GM18505 (cell line): ENCODE measurements at regions not wholly inside any gene's neighbourhood (a gene's known extent, or its start where the extent isn't known, plus 50 kb on each side); places are given as distances from the start of the nearest gene placed in this dataset.
"Not testable (repeated sequence)": the region's sequence is repeated elsewhere in the genome, so short reads cannot be mapped to it uniquely, and the experiment has no call there.

Experiments used
- ATAC-seq: cut with Tn5 transposase; IDR thresholded peaks from one replicate; pipeline ENCODE4 v1.9.1; 2021; ENCODE audit not compliant: unreplicated experiment
- POLR2A ChIP-seq: IDR thresholded peaks from 4 replicates; pipeline ENCODE4 v1.6.1; 2011; ENCODE audit warnings: borderline replicate concordance; ENCODE audit not compliant: insufficient read depth, insufficient read length; ENCODE audit errors: extremely low read depth

DNA sequence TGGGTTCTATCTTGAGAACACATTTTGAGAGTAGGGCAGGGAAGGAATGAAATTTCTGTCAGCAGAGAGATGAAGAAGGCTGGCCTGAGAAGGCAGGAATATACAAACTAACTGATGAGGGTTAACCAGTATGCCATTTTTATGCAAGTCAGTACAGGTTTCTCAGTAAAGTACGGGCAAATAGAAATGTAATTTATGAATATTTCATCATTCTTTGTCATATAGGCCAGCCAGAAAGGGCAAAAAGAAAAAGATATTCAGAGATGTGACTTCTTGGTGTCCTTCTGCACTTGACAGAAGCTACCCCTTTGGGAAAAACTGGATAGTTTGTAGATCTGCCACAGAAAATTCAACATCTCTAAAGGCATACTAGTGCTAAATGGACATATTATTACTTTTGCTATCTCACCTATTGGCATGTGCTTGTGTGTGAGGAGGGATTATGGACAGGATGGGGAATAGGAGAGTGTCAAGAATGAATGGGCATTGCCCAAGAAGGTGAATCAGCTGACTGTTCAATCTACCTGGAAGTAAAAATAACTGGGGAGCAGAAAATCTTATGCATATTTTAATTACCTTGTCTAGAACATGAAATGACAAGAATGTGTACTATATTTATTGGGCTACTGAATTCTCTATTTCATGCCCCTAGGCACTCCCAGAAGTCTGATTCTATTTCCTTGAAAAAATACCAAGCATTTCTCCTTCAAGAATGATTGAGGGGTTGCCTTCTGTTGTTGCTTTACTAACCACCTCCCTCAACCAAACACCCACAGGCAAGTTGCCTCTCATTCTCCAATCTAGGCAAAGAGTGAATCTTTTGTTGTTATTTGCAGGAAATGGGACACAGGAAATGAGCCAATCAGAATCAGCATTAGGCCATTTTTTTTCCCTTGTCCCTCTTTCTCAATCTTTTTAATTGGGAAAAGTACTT lies 175.1 kb upstream of the SLC38A2 start:
- ATAC-seq = no peak
- no peak for TF ChIP-seq POLR2A

DNA sequence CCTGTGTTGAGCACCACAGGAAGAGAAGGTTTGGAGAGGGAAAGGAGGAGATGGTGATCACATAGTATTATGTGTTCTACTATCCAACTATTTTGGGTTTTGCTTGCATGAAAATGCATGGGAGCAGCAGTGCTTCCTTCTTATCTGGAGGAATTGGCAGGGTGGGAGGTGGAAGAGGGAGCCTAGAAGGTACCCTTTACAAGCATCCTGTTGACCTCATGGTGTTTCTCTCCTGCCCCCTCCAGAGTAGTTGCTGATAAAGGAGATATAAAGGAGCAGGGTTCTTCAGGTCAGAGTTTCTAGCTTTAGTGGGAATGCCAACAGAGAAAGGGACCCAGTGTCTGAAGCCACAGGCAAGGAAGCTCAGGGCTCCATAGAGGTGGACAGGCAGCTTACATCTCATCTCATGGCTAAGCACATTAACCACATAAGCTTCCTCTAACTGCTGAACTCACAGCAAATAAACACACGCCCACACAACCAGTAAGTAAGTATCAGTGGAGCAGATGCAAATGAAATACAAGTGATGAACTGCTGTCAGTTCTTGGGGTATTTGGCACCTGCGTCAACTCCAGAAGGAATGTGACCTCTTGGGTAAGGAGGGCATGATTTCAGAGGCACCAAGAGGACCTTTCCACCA lies 174.2 kb upstream of the SLC38A2 start:
- no peak for TF ChIP-seq POLR2A
- ATAC-seq = no peak

DNA sequence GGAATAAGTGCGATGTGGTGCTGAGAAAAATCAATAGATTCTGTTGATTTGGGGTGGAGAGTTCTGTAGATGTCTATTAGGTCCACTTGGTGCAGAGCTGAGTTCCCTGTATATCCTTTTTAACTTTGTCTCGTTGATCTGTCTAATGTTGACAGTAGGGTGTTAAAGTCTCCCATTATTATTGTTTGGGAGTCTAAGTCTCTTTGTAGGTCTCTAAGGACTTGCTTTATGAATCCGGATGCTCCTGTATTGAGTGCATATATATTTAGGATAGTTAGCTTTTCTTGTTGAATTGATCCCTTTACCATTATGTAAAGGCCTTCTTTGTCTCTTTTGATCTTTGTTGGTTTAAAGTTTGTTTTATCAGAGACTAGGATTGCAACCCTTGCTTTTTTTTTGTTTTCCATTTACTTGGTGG lies 170.8 kb upstream of the SLC38A2 start:
- not testable (repeated sequence) for ATAC-seq

DNA sequence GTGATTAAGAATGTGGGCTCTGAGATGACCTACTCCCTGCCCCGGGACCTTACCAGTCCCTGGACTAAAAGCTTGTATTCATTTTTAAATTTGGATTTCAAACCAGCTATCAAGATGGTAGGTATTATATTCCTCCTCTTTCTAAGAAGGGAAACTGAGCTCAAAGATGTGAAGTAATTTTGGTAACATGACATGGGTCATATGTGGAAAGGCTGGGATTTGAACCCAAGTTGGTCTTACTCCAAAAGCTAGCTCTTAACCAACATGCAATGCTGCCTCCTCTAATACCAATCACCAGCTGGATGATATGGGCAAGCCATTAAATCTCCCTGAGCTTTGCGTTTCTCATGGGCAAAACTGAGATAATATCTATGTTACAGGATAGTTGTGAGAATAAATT lies 166.4 kb upstream of the SLC38A2 start:
- ATAC-seq = no peak
- TF ChIP-seq POLR2A = no peak

DNA sequence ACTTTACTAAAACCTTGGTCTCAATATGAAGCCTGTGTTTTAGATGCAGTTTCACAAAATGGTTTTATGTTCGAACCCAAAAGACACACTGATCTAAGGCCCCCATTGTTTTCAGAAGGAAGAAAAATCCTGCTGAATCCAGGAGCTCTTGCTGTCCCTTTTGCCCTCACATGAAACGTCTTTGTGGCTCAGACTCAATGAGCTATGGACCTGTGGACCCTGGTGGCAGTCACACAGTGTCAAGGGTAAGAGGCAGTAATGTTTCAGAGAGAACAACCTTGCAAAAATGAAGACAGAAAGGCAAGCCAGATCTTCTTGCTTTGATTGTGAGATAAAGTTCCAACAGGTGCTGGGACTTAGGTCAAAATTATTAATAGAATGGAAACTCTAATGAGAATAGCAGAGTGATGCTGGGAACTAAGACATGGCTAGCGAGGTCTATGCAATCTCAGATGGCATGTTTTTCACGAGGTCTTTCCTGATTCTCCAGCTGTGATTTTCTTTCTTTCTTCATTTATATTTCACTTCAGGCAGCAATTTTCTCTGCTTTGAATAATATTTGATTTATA lies 164.9 kb upstream of the SLC38A2 start:
- ATAC-seq = no peak
- TF ChIP-seq POLR2A = no peak

DNA sequence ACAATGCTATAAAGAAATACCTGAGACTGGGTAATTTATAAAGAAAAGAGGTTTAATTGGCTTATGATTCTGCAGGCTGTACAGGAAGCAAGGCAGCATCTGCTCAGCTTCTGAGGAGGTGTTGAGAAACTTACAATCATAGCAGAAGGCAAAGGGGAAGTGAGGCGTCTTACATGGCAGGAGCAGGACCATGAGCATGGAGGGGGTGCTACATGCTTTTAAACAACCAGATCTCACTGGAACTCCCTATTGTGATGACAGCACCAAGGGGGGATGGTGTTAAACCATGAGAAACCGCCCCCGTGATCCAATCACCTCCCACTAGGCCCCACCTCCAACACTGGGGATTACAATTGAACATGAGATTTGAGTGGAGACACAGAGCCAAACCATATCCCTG lies 163.7 kb upstream of the SLC38A2 start:
- peak; percentile 86 for ATAC-seq

DNA sequence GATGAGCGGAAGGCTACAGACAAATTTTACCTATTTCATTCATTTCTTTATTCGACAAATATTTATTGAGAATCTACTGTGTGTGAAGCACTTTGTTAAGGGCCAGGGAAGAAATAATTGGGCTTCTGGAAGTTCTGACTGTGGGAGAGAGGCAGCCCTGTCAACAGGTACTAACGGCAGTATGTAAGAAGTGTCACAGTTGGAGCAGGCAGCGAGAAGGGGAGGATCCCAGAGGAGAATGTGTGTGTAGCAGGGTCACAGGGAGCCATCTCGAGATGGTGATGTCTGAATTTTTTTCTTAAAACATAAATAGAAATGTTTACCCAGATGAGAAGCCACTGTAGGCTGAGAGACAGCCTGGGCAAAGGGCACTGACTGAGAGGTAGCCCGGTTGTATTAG lies 163.3 kb upstream of the SLC38A2 start:
- TF ChIP-seq POLR2A = no peak
- no peak for ATAC-seq

DNA sequence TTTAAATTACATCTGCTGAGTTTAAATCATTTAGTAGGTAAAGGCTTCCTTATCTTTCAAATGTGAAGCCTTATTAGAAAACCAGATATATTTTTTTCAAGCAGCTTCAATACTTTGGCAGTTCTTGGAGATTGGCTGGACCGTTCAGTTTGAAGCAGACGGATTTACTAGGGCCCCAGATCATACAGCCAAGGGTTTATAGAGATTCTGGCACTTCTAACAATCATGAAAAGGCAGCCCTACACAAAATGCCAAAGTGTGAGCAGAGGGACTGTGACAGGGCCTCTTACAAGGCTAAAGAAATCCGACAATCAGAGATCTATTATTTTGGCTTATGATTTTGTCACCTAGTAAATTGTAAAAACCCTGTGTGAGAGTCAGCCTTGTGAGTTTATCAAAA lies 162.8 kb upstream of the SLC38A2 start:
- TF ChIP-seq POLR2A = no peak
- no peak for ATAC-seq

DNA sequence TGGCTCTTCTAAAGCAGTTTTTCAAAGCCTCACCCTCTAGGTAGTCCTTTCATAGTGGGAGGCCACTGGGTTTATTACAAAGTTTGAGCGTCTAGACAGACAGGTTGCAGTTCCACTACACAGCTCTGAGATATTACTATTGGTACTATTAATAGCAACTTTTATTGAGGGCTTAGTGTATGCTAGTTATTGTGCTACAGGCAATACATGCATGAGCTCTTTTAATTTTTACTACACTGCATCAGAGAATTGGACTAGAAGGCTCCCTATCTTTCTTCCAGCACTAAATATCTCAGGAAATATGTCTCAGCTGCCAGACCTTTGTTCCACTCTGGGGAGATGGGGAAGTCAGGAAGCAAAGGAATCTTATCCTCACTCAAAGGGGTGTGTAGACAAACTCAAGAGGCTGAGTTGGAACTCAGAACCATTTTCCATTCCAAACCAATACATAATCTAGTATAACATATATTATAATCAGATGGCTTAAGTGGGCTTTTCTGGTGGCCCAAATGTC lies 161.8 kb upstream of the SLC38A2 start:
- no peak for TF ChIP-seq POLR2A
- ATAC-seq = no peak

DNA sequence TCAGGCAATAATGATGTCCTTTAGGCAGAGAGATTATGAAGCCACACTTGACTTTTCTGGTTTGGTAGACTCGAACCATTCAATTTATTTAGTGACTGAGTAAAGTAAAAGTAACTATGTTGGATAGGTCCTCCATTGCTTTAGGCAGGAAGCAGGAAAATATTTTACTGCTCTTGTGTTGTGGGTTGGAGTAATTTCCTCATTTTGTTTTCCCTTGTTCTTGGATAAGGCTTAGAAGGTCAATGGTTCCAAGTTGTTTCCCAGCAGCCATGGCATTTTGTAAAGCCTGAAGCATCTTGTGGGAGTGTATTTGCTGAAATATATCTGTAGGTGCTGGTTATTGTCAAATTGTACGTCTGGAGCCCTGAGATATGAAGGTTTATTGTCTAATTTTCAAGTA lies 161.2 kb upstream of the SLC38A2 start:
- ATAC-seq = no peak
- no peak for TF ChIP-seq POLR2A

DNA sequence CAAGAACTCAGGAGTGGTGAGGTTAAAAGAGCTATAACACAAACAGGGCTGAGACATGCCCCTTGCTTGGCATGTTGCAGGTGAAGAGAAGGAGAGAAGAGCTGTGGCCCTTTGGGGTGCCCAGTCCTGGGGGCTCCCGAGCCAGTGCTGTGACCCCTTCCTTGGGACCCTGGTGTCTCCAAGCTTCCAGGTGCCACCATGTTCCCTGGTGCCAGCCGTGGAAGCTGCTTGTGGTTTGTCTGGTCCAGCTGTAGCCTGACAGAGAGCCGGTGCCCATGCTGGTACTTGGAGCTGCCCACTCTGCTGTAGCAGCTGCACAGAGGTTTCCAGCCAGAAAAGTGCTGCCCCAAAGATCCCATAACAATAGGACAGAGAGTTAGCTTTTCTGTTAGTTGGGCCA lies 159.2 kb upstream of the SLC38A2 start:
- no peak for ATAC-seq
- no peak for TF ChIP-seq POLR2A

DNA sequence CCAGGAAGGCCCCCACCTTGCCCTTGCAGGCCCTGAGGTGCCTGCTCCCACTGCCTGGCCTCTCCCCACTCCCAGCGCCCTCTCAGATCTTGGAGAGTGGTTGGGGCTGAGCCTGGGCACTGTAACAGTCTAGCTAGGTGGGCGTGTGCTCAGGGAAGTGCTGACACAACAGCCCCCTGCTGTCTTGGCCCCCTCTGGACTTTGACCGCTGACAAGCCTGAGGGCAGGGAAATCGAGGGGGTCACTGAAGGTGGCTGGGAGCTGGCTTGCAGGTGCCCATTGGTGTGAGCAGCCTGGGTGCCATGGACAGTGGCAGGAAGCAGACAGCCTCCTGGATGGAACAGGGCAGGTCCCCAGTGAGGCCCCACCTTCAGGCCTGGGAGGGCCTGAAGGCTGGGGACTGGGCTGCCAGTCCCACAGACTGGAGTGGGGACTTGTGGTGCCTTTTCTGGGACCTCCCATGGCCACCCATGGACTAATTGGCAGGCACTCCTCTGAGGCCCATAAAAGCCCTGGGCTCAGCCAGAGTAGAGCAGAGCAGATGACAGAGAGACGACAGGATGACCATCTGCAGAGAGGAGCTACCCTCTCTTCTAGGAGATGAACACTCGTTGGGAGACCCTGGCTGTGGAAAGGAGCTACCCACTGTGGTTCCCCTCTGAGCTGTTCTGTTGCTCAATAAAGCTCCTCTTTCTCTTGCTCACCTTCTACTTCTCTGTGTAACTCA lies 158.6 kb upstream of the SLC38A2 start:
- TF ChIP-seq POLR2A = no peak
- ATAC-seq = no peak

DNA sequence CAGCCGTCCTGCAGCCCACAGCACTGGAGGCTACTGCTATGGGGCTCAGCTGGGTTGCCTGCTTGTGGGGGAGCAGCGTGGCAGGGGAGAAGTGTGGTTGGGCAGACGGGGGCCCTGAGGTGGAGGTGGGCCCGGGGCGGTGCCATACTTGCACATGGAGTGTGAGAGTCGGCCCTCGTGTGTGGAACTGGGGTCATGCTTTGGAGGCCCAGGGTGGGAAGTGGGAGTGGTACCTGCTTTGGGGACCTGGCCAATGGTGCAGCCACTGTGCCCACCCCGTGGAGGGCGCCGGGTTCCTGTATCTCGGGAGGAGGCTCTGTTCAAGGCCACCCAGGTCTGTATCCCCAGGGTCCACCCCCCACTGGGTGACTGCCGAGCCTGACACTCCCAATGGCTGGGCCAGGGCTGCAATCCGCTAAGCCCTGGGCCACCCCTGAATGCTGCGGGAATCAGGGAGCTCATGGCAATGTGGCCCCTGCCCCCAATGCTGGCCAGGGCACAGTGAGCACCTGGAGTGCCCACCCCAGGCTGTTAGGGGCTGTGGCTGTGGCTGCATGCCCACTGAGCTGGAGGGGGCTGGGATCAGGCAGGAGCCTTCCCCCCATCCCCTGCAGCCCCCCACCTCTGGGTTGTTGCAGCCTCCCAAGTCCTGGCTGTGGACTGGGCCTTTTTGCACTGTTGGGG lies 157.9 kb upstream of the SLC38A2 start:
- no peak for ATAC-seq

DNA sequence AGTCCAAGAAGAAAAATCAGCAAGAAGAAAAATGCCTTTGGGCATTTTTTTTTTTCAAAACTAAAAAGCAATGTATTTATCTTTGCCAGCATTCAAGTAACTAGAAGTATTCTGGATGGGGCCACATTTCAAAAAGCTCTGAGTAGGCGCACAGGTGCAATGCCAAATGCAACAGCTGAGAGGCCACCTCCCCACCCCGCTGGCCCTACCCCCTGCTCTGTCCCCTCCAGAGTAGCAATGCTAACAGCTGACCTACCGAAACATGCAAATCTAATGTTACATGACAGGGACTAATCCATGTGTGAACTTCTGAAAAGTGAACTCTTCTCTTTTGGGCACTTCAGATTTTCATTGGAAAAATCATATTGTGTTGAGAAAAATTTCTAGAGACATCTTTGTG lies 153.7 kb upstream of the SLC38A2 start:
- no peak for TF ChIP-seq POLR2A
- ATAC-seq = no peak

More for the DNA sequence above, 157.9 kb upstream of the SLC38A2 start:
- TF ChIP-seq POLR2A = no peak
